Vagina (tissue), 2 donors: ENCODE measurements at regions not wholly inside any gene's neighbourhood (a gene's known extent, or its start where the extent isn't known, plus 50 kb on each side); places are given as distances from the start of the nearest gene placed in this dataset.

Experiments used
- DNase-seq, 2 donors: peaks; one replicate each; pipeline ENCODE4 v3.0.0-alpha.2; 2017; ENCODE audit errors: extremely low spot score in 2 of 2
- H3K27ac ChIP-seq: fragments of 200-600 bp; sonication (generic); one replicate; pipeline ENCODE4 v1.5.1; 2019
- H3K27me3 ChIP-seq: fragments of 200-600 bp; sonication (generic); one replicate; pipeline ENCODE4 v1.5.1; 2019
- H3K36me3 ChIP-seq, 2 donors: fragments of 200-600 bp; sonication (generic); one replicate each; pipeline ENCODE4 v1.5.1; 2017 to 2019
- H3K4me1 ChIP-seq: fragments of 200-600 bp; sonication (generic); one replicate; pipeline ENCODE4 v1.5.1; 2019
- H3K4me3 ChIP-seq, 2 donors: fragments of 200-600 bp; sonication (generic); 1 replicate in 1 of 2; 2 replicates in 1 of 2; pipeline ENCODE4 v1.5.1; 2016 to 2019
- H3K9me3 ChIP-seq: fragments of 200-600 bp; sonication (generic); one replicate; pipeline ENCODE4 v1.5.1; 2019
- CTCF ChIP-seq, 3 experiments: fragments of 450-650 bp in 2 of 3; fragments of 200-600 bp in 1 of 3; sonication (generic) in 1 of 3; IDR thresholded peaks; one replicate each; pipeline ENCODE4 v1.5.1; 2017 to 2019; ENCODE audit warnings: antibody characterized with exemption in 3 of 3, mild to moderate bottlenecking in 2 of 3, moderate library complexity in 2 of 3
- POLR2A ChIP-seq, 2 donors: fragments of 450-650 bp; IDR thresholded peaks; one replicate each; pipeline ENCODE4 v1.6.1; 2017; ENCODE audit warnings: antibody characterized with exemption in 2 of 2, mild to moderate bottlenecking in 2 of 2, moderate library complexity in 2 of 2
- POLR2AphosphoS5 ChIP-seq, 2 donors: sonication (generic); formaldehyde crosslinking; IDR thresholded peaks; one replicate each; pipeline ENCODE4 v1.9.0; 2017; ENCODE audit warnings: antibody characterized with exemption in 2 of 2, mild to moderate bottlenecking in 2 of 2, low read depth in 1 of 2; ENCODE audit not compliant: insufficient read depth in 1 of 2
- intact Hi-C: fragments of 100-400 bp; cut with DNase I; formaldehyde crosslinking; loops from one replicate; pipeline ENCODE4 v1.15.1; 2023

GRCh38 chr22:49113758-49114157, 713.9 kb downstream of the BRD1 start:
- Histone ChIP-seq H3K36me3 (no peaks in the 10 kb centered on the region), H3K4me1 (no peaks in the 10 kb centered on the region), H3K27ac (no peak overlapping the region), H3K27me3 (no peaks in the 10 kb centered on the region), H3K4me3 (no peak overlapping the region), H3K9me3 (no peaks in the 10 kb centered on the region)
- TF ChIP-seq POLR2A (IDR thresholded peaks at IDR 0.05) (no peak), CTCF (IDR thresholded peaks at IDR 0.05) (no peak), POLR2AphosphoS5 (IDR thresholded peaks at IDR 0.05; ENCODE audit: insufficient read depth in 1 of 2, low read depth in 1 of 2) (no peak)
- intact Hi-C loops, result no loop called here
- DNase-seq, result no peak

DNA sequence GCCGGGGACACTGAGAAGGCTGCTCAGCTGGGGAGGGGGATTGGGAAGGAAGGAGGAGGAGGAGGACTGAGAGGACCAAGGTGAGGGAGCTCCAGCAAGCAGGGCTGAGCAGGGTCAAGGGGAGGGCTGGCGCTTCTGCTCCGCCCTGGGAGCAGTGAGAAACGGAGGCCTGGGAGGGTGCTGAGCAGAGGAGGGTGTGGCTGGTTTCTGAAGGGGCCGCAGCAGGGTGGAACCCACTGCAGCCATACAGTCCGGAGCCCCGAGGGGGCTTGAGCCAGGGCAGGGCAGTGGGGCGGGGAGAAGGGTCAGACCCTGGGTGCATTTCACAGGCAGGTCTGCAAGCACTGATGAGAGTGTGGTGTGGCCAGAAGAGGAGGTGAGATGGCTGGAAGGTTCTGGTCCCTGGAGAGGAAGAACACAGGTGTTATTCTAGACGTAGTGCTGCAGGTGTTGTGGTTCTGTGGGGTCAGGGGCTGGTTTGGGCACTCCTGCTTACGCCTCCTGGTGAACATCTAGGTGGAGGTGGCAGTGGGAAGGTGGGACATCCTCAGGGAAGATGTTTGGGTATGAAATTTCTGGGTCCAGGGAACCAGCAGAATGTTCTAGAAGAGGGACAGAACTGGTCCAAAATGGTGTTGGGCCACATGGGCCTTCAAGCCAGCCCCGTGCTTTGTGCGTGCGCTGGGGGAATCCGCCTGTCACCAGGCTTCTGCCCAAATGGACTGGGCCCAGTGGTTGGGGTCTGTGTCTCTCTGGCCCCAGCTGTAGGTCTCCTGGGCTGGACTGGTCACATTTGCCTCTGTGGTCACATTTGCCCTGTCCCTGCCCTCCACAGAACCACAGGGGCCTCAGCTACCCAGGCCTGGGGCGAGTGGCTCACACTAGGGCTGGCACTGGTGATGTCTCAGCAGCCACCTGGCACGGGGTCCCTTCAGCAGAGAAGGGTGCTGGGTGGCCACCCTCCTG, 714.7 kb downstream of the BRD1 start:
- peak in 1 of 2 donors; percentile 88 for DNase-seq
- Histone ChIP-seq H3K4me3 (no peak overlapping the region), H3K36me3 (no peaks in the 10 kb centered on the region), H3K9me3 (no peaks in the 10 kb centered on the region), H3K27ac (no peak overlapping the region), H3K27me3 (no peaks in the 10 kb centered on the region), H3K4me1 (no peaks in the 10 kb centered on the region)
- intact Hi-C loops, result no loop called here
- no peak for TF ChIP-seq CTCF (IDR thresholded peaks at IDR 0.05)
- no peak for TF ChIP-seq POLR2A (IDR thresholded peaks at IDR 0.05)
- TF ChIP-seq POLR2AphosphoS5 (IDR thresholded peaks at IDR 0.05; ENCODE audit: insufficient read depth in 1 of 2, low read depth in 1 of 2), result no peak

- no peaks in the 10 kb centered on the region for H3K27me3 ChIP-seq
- no peaks in the 10 kb centered on the region for H3K4me1 ChIP-seq
- H3K27ac ChIP-seq, result no peak overlapping the region
- H3K9me3 ChIP-seq, result no peaks in the 10 kb centered on the region
- DNase-seq, result no peak
- TF ChIP-seq CTCF (IDR thresholded peaks at IDR 0.05), result no peak
- no peak for TF ChIP-seq POLR2A (IDR thresholded peaks at IDR 0.05)
- TF ChIP-seq POLR2AphosphoS5 (IDR thresholded peaks at IDR 0.05; ENCODE audit: insufficient read depth in 1 of 2, low read depth in 1 of 2), result no peak
- intact Hi-C loops, result no loop called here
- no peak overlapping the region for H3K4me3 ChIP-seq
- H3K36me3 ChIP-seq, result no peaks in the 10 kb centered on the region
Observed at GRCh38 chr22:49112176-49112575, 715.5 kb downstream of the BRD1 start.

GRCh38 chr22:49111085-49111484, 716.6 kb downstream of the BRD1 start:
- H3K27ac ChIP-seq, result no peak overlapping the region
- H3K36me3 ChIP-seq, result no peaks in the 10 kb centered on the region
- no peaks in the 10 kb centered on the region for H3K4me1 ChIP-seq
- H3K9me3 ChIP-seq, result no peaks in the 10 kb centered on the region
- no peak overlapping the region for H3K4me3 ChIP-seq
- no peak for TF ChIP-seq POLR2A (IDR thresholded peaks at IDR 0.05)
- no peak for TF ChIP-seq CTCF (IDR thresholded peaks at IDR 0.05)
- TF ChIP-seq POLR2AphosphoS5 (IDR thresholded peaks at IDR 0.05; ENCODE audit: insufficient read depth in 1 of 2, low read depth in 1 of 2), result no peak
- no peak for DNase-seq
- no peaks in the 10 kb centered on the region for H3K27me3 ChIP-seq
- intact Hi-C loops, result no loop called here
